Type B pancreatic cell (in vitro differentiated cells): ENCODE measurements at regions not wholly inside any gene's neighbourhood (a gene's known extent, or its start where the extent isn't known, plus 50 kb on each side); places are given as distances from the start of the nearest gene placed in this dataset.

Source experiments
- DNase-seq: peaks from one replicate; pipeline ENCODE4 v3.0.0; 2021; ENCODE audit warnings: mixed read lengths; ENCODE audit not compliant: unreplicated experiment; ENCODE audit errors: extremely low spot score
- H3K27ac Mint-ChIP-seq: 2 replicates; pipeline ENCODE4 v1.8.0; 2021; ENCODE audit warnings: mild to moderate bottlenecking, mixed read lengths
- H3K27me3 Mint-ChIP-seq: 2 replicates; pipeline ENCODE4 v1.8.0; 2021; ENCODE audit warnings: mixed read lengths
- H3K36me3 Mint-ChIP-seq: 2 replicates; pipeline ENCODE4 v1.8.0; 2021; ENCODE audit warnings: mixed read lengths
- H3K4me1 Mint-ChIP-seq: one replicate; pipeline ENCODE4 v1.8.0; 2021; ENCODE audit warnings: mixed read lengths; ENCODE audit not compliant: unreplicated experiment
- H3K4me3 Mint-ChIP-seq: 2 replicates; pipeline ENCODE4 v1.8.0; 2021; ENCODE audit warnings: mild to moderate bottlenecking, mixed read lengths
- H3K9me3 Mint-ChIP-seq: 2 replicates; pipeline ENCODE4 v1.8.0; 2021; ENCODE audit warnings: mixed read lengths
- CTCF ChIP-seq: fragments of 200-600 bp; sonication (generic); conservative IDR thresholded peaks from 2 replicates; pipeline ENCODE4 v1.5.0; 2021; ENCODE audit warnings: antibody characterized with exemption, mild to moderate bottlenecking

- Mint-ChIP-seq H3K4me1 (no peaks in the 10 kb centered on the region), H3K9me3 (peaks cover 7% of the 10 kb centered on the region), H3K4me3 (no peak overlapping the region), H3K27ac (no peak overlapping the region), H3K27me3 (no peaks in the 10 kb centered on the region), H3K36me3 (no peaks in the 10 kb centered on the region)
- no peak for DNase-seq
- TF ChIP-seq CTCF: no peak
These were observed 294.7 kb downstream of the KIF4B start for GRCh38 chr5:155308289-155308688.

GRCh38 chr5:155309021-155309746, 295.6 kb downstream of the KIF4B start:
- Mint-ChIP-seq H3K36me3 (no peaks in the 10 kb centered on the region), H3K27ac (no peak overlapping the region), H3K4me3 (no peak overlapping the region), H3K27me3 (no peaks in the 10 kb centered on the region), H3K4me1 (no peaks in the 10 kb centered on the region), H3K9me3 (peaks cover 8% of the 10 kb centered on the region)
- TF ChIP-seq CTCF: no peak
- DNase-seq: no peak

- Mint-ChIP-seq H3K27me3 (no peaks in the 10 kb centered on the region), H3K36me3 (no peaks in the 10 kb centered on the region), H3K4me1 (no peaks in the 10 kb centered on the region), H3K9me3 (peaks cover 8% of the 10 kb centered on the region), H3K27ac (no peak overlapping the region), H3K4me3 (no peak overlapping the region)
- no peak for DNase-seq
- TF ChIP-seq CTCF: no peak
These were observed 298.2 kb downstream of the KIF4B start for GRCh38 chr5:155311721-155312120.

- H3K27ac Mint-ChIP-seq: no peak overlapping the region
- H3K36me3 Mint-ChIP-seq: no peaks in the 10 kb centered on the region
- peaks cover 8% of the 10 kb centered on the region for H3K9me3 Mint-ChIP-seq
- no peak for DNase-seq
- H3K27me3 Mint-ChIP-seq: no peaks in the 10 kb centered on the region
- no peak overlapping the region for H3K4me3 Mint-ChIP-seq
- no peaks in the 10 kb centered on the region for H3K4me1 Mint-ChIP-seq
- no peak for TF ChIP-seq CTCF
These were observed 300.0 kb downstream of the KIF4B start for GRCh38 chr5:155313518-155313917.

GRCh38 chr5:155316070-155316714, 302.6 kb downstream of the KIF4B start:
- Mint-ChIP-seq H3K9me3 (peaks cover 8% of the 10 kb centered on the region), H3K36me3 (no peaks in the 10 kb centered on the region), H3K4me3 (no peak overlapping the region), H3K4me1 (no peaks in the 10 kb centered on the region), H3K27me3 (no peaks in the 10 kb centered on the region), H3K27ac (no peak overlapping the region)
- DNase-seq: no peak
- no peak for TF ChIP-seq CTCF
